Hematopoietic multipotent progenitor cell treated with erythropoietin and hydrocortisone succinate and interleukin-3 and kit ligand, for 4 days (in vitro differentiated cells): ENCODE measurements at regions not wholly inside any gene's neighbourhood (a gene's known extent, or its start where the extent isn't known, plus 50 kb on each side); places are given as distances from the start of the nearest gene placed in this dataset.
A peak's percentile ranks its signal among the peaks of the same experiment; 100 is the strongest.

Experiments used
- DNase-seq: peaks from one replicate; pipeline ENCODE4 v3.0.0-alpha.2; 2015

- DNase-seq, result peak; percentile 45
These were observed 429.2 kb downstream of the OTOL1 start for GRCh38 chr3:161925749-161926360.

GRCh38 chr3:161927131-161927530, 430.5 kb downstream of the OTOL1 start:
- no peak for DNase-seq

- peak; percentile 94 for DNase-seq
These were observed 443.5 kb downstream of the OTOL1 start for GRCh38 chr3:161939918-161940620.

- DNase-seq, result no peak
These were observed 444.0 kb downstream of the OTOL1 start for GRCh38 chr3:161940621-161940965.

- no peak for DNase-seq
These were observed 445.3 kb downstream of the OTOL1 start for GRCh38 chr3:161941891-161942290.

GRCh38 chr3:161943801-161944345, 447.3 kb downstream of the OTOL1 start:
- peak; percentile 55 for DNase-seq

GRCh38 chr3:161946443-161946960, 449.9 kb downstream of the OTOL1 start:
- DNase-seq, result peak; percentile 40

- no peak for DNase-seq
These were observed 453.8 kb downstream of the OTOL1 start for GRCh38 chr3:161950318-161950868.

GRCh38 chr3:161957467-161957866, 460.9 kb downstream of the OTOL1 start:
- DNase-seq, result no peak

- no peak for DNase-seq
These were observed 468.2 kb downstream of the OTOL1 start for GRCh38 chr3:161964857-161965256.

GRCh38 chr3:161969867-161970266, 473.3 kb downstream of the OTOL1 start:
- no peak for DNase-seq

- DNase-seq, result no peak
These were observed 478.6 kb downstream of the OTOL1 start for GRCh38 chr3:161975201-161975600.

- no peak for DNase-seq
These were observed 480.5 kb downstream of the OTOL1 start for GRCh38 chr3:161977063-161977462.

- DNase-seq, result no peak
These were observed 481.2 kb downstream of the OTOL1 start for GRCh38 chr3:161977850-161978249.

- DNase-seq, result peak; percentile 4
These were observed 491.3 kb downstream of the OTOL1 start for GRCh38 chr3:161987933-161988332.

GRCh38 chr3:161989012-161989411, 492.4 kb downstream of the OTOL1 start:
- DNase-seq, result no peak

GRCh38 chr3:161990036-161990435, 493.4 kb downstream of the OTOL1 start:
- DNase-seq, result no peak

GRCh38 chr3:161991901-161992540, 495.4 kb downstream of the OTOL1 start:
- DNase-seq, result no peak

GRCh38 chr3:161999846-162000245, 503.2 kb downstream of the OTOL1 start:
- DNase-seq, result no peak

GRCh38 chr3:162007722-162008121, 511.1 kb downstream of the OTOL1 start:
- DNase-seq, result no peak

- no peak for DNase-seq
These were observed 516.0 kb downstream of the OTOL1 start for GRCh38 chr3:162012633-162013032.

GRCh38 chr3:162014284-162014683, 517.7 kb downstream of the OTOL1 start:
- DNase-seq, result no peak

- no peak for DNase-seq
These were observed 519.2 kb downstream of the OTOL1 start for GRCh38 chr3:162015856-162016255.

GRCh38 chr3:162019817-162020216, 523.2 kb downstream of the OTOL1 start:
- DNase-seq, result peak; percentile 3
